HG02852 (cell line): ENCODE measurements at regions not wholly inside any gene's neighbourhood (a gene's known extent, or its start where the extent isn't known, plus 50 kb on each side); places are given as distances from the start of the nearest gene placed in this dataset.
"Not testable (repeated sequence)": the region's sequence is repeated elsewhere in the genome, so short reads cannot be mapped to it uniquely, and the experiment has no call there.

Experiments used
- ATAC-seq: cut with Tn5 transposase; IDR thresholded peaks from one replicate; pipeline ENCODE4 v1.9.1; 2021; ENCODE audit warnings: mild to moderate bottlenecking, moderate library complexity; ENCODE audit not compliant: unreplicated experiment

DNA sequence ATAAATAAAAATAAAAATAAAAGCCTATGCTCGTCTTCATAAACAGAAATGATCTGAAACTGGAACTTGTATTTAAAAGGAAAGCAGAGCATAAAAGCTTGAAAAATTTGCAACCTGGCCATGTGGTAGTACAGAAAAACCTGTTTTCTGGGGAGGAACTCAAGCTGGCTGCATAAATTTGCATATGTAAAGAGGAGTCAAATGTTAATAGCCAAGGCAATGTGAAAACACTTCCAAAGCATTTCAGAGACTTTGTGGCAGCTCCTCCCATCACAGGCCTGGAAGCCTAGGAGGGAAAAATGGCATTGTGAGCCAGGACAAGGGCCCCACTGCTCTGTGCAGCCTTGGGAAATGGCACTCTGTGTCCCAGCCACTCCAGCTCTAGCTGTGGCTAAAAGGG lies 727.9 kb upstream of the DIAPH2 start:
- ATAC-seq: no peak

DNA sequence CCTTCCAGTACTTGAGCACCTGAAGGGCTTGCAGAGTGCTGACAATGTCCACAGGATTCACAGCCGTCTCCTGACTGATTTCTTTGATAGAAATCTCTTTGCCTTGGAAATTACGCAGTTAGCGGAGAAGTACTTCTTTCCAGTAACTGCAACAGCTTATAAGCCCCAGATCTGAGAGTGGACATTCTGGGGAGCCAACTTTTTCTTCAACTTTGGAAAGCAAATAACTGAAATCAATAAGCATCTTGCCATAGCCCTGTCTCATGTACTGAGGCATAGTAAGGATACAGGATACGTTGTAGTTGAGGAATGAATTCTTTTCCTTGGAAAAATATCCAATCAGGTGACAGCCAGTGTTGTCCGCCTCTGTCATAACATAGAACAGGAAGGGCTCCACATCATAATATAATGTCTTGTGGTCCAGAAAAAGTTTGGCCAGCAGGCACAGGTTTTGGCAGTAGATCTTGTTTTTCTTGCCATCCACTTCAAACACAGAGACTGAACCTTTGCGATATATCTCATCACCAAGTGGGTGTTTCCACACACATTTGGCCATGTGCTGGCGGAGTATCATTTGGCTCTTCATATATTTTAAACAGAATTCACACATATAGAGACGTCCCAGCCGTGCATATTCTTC lies 711.1 kb upstream of the DIAPH2 start:
- ATAC-seq: not testable (repeated sequence)

DNA sequence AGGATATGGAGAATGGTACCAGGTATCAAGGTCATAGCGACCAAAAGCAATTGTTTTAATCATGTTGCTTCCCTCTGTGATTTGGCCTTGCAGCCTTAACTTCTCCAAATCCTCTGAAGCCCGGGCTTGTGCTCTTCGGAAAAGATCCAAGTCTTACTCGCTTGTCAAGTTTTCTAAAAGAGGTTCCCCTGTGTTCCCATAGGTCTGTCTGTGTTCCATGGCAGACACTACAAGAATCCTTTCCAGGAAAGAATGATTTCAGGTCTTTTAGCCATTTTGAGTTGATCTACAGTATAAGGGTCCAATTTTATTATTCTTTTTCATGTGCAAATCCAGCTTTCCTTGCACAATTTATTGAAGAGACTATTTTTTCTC lies 710.6 kb upstream of the DIAPH2 start:
- ATAC-seq: no peak

DNA sequence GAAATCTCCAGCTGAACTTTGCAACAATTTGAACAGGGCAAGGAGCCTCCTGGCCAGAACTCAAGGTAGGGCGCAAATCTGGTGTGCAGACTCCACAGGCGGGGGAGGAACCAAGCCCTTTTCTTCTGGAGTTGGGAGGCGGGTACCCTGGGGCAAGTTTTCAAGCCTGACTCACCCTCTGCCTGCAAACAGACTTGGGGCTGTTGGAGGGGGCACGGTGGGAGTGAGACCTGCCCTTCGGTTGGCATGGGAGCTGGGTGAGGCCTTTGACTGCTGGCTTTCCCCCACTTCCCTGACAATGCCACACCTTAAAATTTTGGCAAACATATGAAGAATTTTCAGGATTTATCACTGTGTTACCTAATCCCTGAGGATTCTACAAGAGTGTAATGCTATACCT lies 709.8 kb upstream of the DIAPH2 start:
- no peak for ATAC-seq

DNA sequence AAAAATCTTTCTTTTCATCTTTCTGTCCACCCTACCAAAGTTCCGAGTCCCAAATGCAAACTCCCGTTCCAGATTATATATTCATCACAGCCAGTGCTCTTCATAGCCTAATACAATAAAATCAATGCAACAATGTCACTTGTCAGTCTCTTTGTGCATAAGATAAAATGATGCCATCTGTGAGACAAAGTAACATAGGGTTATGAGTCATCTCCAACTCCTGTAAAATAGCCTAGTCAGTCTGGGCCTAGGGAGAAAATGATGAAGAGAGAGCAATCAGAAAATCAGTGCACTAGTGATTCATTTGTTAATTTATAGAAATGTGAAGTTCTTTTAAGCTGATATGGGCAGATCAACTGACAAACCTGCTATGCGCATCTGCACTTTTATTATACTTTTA lies 689.1 kb upstream of the DIAPH2 start:
- ATAC-seq: no peak

DNA sequence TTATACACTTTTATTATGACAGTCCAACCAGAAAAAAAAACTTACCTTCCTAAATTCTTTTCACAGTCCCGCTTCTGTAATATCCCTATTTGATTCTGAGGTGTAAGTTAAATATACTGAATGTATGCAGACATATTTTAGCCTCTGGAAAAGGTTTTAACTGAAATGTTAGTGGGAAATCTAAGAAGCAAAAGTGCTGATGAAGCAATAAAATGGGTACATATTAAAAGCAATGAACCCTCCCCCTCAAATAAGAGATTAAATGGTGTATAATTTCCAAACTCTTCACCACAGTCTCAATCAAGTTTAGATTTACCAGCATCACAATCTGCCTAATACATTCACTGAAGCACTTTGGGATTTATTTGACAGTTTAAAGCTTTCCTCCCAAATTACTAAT lies 688.3 kb upstream of the DIAPH2 start:
- no peak for ATAC-seq

DNA sequence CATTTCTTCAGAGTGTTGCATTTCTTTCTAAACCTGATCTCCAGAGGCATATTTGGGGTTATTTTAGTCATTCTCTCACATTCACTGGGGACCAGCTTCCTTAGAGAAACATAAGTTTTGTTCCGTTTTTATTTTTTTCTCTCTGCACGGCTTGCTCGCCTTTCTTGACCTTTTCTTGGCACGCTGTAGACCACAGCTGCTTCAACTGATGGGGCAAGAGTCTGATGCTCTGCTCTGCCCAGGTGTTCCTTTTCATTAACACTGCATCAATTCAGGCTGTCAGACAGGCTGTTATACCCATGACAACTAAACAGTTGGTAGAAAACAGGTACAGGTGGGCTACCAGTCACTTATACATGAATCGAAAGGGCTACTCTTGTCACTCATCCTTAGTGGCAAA lies 682.2 kb upstream of the DIAPH2 start:
- no peak for ATAC-seq

DNA sequence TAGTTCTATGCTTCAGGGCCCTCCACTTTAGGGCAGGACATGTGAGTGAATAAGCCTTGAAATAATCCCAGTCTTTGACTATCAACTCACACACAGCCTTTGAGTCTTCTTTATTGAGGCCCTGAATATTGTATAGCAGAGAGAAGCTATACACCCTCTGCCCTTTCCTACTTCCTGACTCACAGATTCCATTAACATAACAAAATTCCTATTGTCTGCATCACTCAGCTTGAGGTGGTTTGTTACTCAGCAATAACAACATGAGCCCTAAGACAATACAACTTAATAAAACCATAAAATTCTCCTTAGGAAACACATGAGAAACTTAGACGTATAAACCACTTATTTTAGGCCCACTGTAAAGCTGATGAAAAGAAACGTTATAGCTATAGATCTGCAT lies 680.3 kb upstream of the DIAPH2 start:
- ATAC-seq: no peak

DNA sequence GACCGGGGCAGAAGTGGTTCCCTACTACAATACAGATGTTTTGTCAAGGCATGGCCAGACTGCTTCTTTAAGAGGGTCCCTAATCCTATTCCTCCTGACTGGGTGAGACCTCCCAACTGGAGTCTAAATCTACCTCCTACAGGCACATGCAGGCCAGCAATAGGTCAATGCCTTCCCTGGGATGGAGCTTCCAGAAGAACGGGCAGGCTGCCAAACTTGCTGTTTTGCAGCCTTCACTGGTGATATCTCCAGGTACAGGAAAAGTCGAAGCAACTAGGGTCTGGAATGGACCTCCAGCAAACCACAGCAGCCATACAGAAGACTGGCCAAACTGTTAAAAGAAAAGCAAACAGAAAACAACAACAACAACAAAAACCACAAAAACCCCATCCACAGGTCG lies 678.4 kb upstream of the DIAPH2 start:
- ATAC-seq: no peak

DNA sequence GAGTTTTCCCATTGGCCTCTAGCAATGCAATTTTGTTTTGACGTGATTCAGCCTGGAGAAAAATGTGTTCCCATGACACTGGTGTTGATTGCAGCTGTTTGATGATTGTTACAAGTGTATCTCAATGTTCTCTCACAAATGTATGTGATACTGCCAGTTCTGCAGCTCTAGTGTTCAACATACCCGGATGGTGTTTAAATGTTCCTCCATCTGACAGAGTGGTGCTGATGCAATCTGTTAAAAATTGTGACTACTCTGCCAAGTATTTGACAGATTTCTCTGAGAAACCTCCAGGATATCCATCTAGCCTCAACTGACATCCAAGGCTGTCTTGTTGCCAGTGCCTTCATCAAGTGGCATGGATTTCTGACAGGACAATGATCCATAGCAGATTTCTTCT lies 657.2 kb upstream of the DIAPH2 start:
- no peak for ATAC-seq

DNA sequence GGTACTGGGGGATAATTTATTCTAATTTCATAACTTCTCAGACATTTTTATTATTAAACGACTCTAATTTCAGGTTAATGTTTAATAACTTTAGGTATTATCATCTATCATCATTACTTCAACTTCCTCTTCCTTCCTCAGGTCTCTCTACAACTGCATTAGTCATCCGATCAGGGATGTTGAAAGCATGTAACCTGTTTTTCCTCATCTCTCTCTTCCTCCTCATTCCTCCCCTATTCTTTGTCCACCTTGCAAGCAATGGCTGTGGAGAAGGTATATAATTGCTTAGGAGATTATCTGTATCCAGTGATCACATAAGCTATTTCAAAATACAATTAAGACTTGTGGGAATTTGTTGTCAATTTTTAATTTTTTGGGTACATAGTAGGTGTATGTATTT lies 632.6 kb upstream of the DIAPH2 start:
- no peak for ATAC-seq

DNA sequence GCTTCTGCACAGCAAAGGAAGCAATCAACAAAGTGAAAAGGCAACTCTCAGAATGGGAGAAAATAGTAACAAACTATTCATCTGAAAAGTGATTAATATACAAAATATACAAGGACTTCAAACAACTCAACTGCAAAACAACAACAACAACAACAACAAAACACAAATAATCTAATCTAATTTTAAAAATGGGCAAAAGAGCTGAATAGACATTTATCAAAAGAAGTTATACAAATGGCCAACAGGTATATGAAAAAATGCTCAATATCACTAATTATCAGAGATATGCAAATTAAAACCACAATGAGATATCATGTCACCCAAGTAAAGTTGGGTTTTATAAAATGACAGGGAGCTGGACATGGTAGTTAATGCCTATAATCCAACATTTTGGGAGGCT lies 602.8 kb upstream of the DIAPH2 start:
- ATAC-seq: no peak

DNA sequence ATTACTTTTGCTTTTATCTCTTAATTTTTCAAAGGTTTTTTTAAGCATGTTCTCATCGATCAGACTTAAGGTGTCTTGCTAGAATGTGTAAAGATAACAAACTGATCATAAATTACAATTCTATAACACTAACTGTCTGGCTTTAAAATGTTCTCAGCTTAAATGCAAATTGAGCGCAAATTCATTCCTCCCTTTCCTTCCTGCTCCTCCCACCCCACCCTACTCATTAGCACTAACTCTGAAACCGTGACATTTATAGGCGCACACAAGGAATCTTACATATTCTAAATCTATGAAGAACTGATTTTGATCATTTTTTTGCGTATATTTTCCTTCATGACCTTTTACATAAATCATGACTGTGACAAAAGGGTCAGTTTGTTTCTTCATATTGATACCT lies 590.0 kb upstream of the DIAPH2 start:
- ATAC-seq: no peak

DNA sequence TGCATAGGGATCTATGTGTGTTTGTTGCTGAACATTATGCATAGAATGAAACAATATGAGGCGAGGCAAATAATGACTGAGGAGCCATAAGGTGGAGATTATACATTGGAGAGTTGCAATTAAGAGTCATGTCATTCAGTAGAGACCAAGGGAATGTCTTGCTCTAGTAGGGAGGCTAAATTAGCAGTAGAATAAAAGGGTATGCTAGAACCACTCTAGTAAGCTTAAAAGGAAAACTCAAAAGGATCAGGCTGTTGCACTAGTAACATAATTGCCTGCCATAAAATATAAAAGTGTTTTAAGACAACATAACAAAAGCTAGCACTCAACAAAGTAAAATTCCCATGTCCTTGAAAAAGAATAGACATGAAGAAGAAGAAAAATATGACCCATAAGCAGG lies 586.2 kb upstream of the DIAPH2 start:
- ATAC-seq: no peak

DNA sequence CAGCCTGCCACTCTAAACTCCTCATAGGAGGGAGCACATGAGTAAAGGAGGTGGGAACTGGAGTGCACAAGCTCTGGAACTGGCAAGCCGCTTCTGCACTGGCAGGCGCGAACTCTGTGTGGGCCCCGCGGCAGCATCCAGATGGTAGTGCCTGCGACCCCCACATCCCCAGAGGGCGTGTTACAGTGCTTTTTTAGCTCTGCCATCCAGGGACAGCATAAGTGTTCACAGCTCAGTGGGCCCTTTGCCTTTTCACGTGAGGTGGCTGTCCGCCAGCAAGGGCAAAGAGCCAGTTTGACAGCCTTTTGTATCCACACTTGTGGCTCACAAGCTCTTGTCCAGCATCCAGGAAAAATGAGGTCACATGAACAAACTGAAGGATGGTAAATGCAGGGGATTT lies 581.6 kb upstream of the DIAPH2 start:
- no peak for ATAC-seq

DNA sequence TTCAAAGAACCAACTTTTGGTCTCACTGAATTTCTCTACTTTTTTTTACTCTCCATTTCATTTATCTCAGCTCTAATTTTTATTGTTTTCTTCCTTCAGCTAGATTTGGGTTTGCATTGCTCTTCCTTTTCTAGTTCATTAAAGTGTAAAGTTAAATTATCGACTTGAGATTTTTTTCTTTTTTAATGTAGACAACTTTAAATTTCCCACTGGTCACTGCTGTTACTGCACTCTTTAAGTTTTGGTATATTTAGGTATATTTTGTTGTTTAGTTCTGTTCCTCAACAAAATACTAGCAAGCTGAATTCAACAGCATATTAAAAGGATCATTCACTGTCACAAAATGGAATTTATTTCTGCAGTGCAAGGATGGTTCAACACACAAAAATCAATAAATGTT lies 572.0 kb upstream of the DIAPH2 start:
- ATAC-seq: no peak

DNA sequence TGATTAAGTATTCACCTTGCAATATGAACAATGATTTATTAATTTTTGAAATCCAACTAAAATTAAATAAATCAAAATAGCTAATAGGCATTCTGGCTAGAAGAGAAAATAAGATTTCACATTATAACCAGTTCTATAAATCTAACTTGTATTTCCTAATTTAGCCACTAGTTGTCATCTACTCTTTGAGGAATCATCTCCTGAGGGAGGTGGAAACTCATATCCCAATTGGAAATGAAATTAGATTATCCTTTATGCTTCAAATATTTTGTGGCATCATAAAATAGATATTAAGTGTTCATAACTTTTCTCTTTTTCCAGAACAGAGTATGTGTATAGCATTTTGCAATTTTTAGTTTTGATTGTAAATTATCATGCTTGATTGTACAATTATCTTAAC lies 558.5 kb upstream of the DIAPH2 start:
- ATAC-seq: no peak

DNA sequence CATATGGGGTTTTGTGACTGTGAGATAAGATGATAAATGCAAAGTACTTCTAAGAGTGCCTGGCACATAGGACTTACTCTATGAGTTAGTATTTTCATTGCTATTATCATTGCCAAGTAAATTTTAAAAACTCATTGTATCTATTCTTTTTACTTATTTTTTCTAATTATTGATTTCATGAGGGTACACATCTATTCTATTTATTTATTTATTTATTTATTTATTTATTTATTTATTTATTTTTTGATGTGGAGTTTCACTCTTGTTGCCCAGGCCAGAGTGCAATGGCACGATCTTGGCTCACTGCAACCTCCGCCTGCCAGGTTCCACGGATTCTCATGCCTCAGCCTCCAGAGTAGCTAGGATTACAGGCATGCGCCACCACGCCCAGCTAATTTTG lies 556.6 kb upstream of the DIAPH2 start:
- not testable (repeated sequence) for ATAC-seq

DNA sequence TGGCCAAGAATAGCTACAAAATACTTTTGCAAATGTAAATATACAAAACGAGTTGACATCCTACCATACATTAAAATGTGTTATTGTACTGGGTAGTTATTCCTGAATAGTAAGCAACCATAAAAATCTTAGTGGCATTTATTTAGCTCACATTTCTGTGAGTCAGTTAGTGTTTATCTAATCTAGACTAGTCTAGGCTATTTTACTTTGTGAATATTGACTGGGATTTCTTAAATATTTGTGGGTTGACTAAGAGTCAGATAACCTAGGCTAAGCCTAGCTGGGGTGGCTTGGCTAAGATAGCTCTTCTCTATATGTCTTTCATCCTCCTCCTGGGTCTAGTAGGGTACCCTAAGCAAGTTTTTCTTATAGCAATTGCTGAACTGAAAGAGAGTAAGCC lies 543.8 kb upstream of the DIAPH2 start:
- no peak for ATAC-seq

DNA sequence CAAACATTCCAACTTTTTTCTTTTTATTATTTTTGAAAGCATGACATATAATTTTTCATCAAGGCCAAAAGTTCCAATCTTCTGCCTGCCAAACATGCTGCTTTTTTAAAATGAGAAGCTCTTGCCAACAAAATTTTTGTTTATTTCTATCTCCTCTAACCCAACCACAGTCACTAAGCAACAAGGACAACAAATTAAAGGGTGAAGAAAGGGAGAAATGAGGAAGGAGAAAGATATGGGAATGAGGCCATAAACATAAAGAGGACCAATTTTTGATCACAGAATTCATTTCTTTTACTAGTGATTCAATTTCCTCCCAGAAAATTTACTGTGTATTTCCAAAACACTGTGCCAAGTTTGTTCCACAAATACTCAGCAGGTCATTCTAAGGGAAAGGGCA lies 537.0 kb upstream of the DIAPH2 start:
- ATAC-seq: no peak

DNA sequence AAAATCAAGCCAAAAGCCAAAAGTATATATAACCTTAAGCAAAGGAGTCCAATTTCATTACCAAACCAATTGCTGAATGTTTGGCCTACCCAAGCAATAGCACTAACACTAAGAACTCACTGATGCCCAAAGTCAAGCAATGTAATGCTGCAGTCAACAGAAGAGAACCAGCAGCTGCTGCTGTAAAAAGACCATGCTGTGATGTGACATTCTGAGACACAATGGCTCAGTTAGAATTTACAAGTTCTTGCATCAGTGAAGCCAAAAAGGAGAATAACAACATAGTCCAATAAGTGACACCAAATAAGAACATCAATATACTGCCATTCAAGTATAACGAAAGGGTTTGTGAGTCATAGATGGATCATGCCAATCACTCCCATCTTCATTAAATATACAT lies 514.0 kb upstream of the DIAPH2 start:
- ATAC-seq: no peak

DNA sequence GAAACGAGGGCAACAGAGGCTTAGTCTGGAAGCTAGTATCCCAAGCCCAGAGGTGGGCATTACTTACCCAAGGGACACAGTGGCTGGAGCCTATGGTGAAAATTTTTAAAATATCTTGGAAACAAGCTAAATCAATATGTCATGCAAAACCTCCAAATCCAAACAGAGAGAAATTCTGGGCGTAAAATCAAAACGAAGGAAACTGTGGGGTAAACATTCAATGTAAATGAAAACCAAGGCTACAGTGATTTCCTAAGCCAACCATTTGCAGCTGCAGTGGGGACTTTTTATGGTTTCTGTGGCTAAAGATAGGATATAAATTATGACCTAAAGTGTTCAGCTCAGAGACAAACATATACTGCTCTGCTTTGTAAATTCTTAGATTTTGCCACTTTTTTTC lies 507.7 kb upstream of the DIAPH2 start:
- ATAC-seq: no peak

DNA sequence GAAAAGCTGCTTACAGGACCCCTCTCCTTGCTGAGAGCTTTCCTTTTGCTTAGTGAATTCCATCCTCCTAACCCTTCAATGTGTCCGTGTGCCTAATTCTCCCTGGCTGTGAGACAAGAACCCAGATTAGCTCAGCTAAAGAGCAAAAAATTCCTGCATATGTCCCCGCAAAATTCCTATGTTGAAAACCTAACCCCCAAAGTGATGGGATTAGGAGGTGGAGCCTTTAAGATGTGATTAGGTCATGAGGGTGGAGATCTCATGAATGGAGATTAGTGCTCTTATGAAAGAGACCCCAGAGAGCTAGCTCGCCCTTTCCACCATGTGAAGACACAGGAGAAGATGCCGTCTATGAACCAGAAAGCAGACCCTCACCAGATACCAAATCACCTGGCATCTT lies 503.0 kb upstream of the DIAPH2 start:
- no peak for ATAC-seq

DNA sequence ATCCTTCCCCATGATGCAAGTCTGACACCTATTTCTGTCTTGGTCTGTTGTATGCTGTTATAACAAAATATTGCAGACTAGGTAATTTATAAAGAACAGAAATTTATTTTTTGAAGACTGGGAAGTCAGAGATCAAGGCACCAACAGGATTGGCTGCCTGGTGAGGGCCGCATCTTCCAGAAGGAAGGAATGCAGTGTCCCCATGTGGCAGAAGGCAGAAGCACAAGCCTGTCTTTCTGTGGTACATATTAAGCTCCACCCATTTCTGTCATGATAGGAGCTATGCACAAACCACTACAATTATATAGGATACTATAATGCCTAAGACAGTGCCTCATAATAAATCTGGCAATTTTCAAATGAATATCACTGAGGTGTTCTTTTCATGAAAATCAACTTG lies 502.3 kb upstream of the DIAPH2 start:
- peak; percentile 60 for ATAC-seq
